ENCODE measurements at regions not wholly inside any gene's neighbourhood (a gene's known extent, or its start where the extent isn't known, plus 50 kb on each side); places are given as distances from the start of the nearest gene placed in this dataset.

GRCh38 chr12:17304503-17305347, 698.8 kb upstream of the LMO3 start:
- Histone ChIP-seq H3K27ac (peak overlapping the region; percentile 80 to 88), H3K9me3 (peaks cover 9% of the 10 kb centered on the region), H3K4me1 (peaks cover 29% of the 10 kb centered on the region), H3K4me3 (peak overlapping the region; percentile 7; the same call in 1 of the 3 replicates), H3K4me2 (peak overlapping the region; percentile 71)
- WGBS (ENCODE audit: missing lambda C conversion rate): 12% methylated on average over 7 of the region's 7 CpGs
- ChIA-PET CTCF (interaction anchor here (1.0 to 1.9 kb wide), 2 partner anchors 17 to 20 kb away, joined by 3 to 6 read pairs; no protein-coding TSS in a partner anchor), POLR2A (no interaction called here)
- DNase-seq (ENCODE audit: low read depth in 1 of 2, low spot score in 1 of 2) (peak; percentile 32 to 89), ATAC-seq (peak; percentile 87 to 91), FAIRE-seq (peak; percentile 99)
- peak; percentile 96 for TF ChIP-seq MAFK (IDR thresholded peaks at IDR 0.05; ENCODE audit: partially characterized antibody)
- no peak for TF ChIP-seq ATOH8 (CRISPR knock-in tag; IDR thresholded peaks at IDR 0.05; ENCODE audit: low read depth)
- no peak for TF ChIP-seq BHLHE40 (IDR thresholded peaks at IDR 0.05; ENCODE audit: low read depth, low read length)
- no peak for TF ChIP-seq ZNF302 (CRISPR knock-in tag; IDR thresholded peaks at IDR 0.05)
- no peak for TF ChIP-seq MYC (IDR thresholded peaks at IDR 0.05; ENCODE audit: borderline replicate concordance, low read length)
- no peak for TF ChIP-seq KDM1A (IDR thresholded peaks at IDR 0.05; ENCODE audit: low read depth)
- peak; percentile 78; the same call in 2 of the 3 replicates for TF ChIP-seq BCL3 (IDR thresholded peaks at IDR 0.05)
- TF ChIP-seq ZSCAN20 (CRISPR knock-in tag; IDR thresholded peaks at IDR 0.05): no peak
- no peak for TF ChIP-seq NPAS2 (CRISPR knock-in tag; IDR thresholded peaks at IDR 0.05; ENCODE audit: borderline replicate concordance)
- no peak for TF ChIP-seq POLR2A (IDR thresholded peaks at IDR 0.05; ENCODE audit: low read length)
- TF ChIP-seq HOXB5 (CRISPR knock-in tag; IDR thresholded peaks at IDR 0.05): no peak
- no peak for TF ChIP-seq HOXB13 (CRISPR knock-in tag; IDR thresholded peaks at IDR 0.05; ENCODE audit: low read depth)
- peak; percentile 57; the same call in 1 of the 2 replicates for TF ChIP-seq MAX (IDR thresholded peaks at IDR 0.05)
- no peak for TF ChIP-seq RCOR1 (IDR thresholded peaks at IDR 0.05; ENCODE audit: low read depth, low read length)
- peak; percentile 26 to 65; a peak in 3 of 5 replicates for TF ChIP-seq EP300 (IDR thresholded peaks at IDR 0.05)
- TF ChIP-seq SREBF2 (IDR thresholded peaks at IDR 0.05): no peak
- no peak for TF ChIP-seq NR3C1 (IDR thresholded peaks at IDR 0.05)
- TF ChIP-seq KDM5A (IDR thresholded peaks at IDR 0.05): no peak
- no peak for TF ChIP-seq REST (IDR thresholded peaks at IDR 0.05)
- peak in 1 of 2 experiments; percentile 56 for TF ChIP-seq JUN (IDR thresholded peaks at IDR 0.05)
- TF ChIP-seq RAD21 (conservative IDR thresholded peaks at IDR 0.05 in 1 of 2, IDR thresholded peaks at IDR 0.05 in 1 of 2): peak; percentile 35 to 48; a peak in 4 of 5 replicates
- TF ChIP-seq RFX5 (IDR thresholded peaks at IDR 0.05): no peak
- TF ChIP-seq FOSL2 (IDR thresholded peaks at IDR 0.05): peak; percentile 95
- TF ChIP-seq FOSL2 (CRISPR knock-in tag; IDR thresholded peaks at IDR 0.05): peak; percentile 99
- no peak for TF ChIP-seq RNF2 (IDR thresholded peaks at IDR 0.05; ENCODE audit: borderline replicate concordance, low read depth)
- no peak for TF ChIP-seq CHD4 (IDR thresholded peaks at IDR 0.05; ENCODE audit: borderline replicate concordance)
- TF ChIP-seq TFCP2L1 (CRISPR knock-in tag; IDR thresholded peaks at IDR 0.05): no peak
- TF ChIP-seq GATA3 (IDR thresholded peaks at IDR 0.05; ENCODE audit: borderline replicate concordance): peak; percentile 88
- TF ChIP-seq PHF8 (IDR thresholded peaks at IDR 0.05; ENCODE audit: borderline replicate concordance, low read depth): no peak
- TF ChIP-seq RARB (CRISPR knock-in tag; IDR thresholded peaks at IDR 0.05): no peak
- TF ChIP-seq FOSB (CRISPR knock-in tag; IDR thresholded peaks at IDR 0.05): no peak
- no peak; the same call in 2 of the 3 replicates for TF ChIP-seq SMC3 (IDR thresholded peaks at IDR 0.05)
- no peak for TF ChIP-seq USF2 (IDR thresholded peaks at IDR 0.05)
- TF ChIP-seq FOXS1 (CRISPR knock-in tag; IDR thresholded peaks at IDR 0.05): no peak
- no peak for TF ChIP-seq E2F6 (IDR thresholded peaks at IDR 0.05; ENCODE audit: borderline replicate concordance, low read depth)
